ENCODE measurements at regions not wholly inside any gene's neighbourhood (a gene's known extent, or its start where the extent isn't known, plus 50 kb on each side); places are given as distances from the start of the nearest gene placed in this dataset.
A peak's percentile ranks its signal among the peaks of the same experiment; 100 is the strongest.

- peak; percentile 62 for DNase-seq
- Histone ChIP-seq H3K4me3 (no peak overlapping the region), H3K27me3 (no peaks in the 10 kb centered on the region), H3K4me1 (peaks cover 13% of the 10 kb centered on the region), H3K36me3 (no peaks in the 10 kb centered on the region), H3K27ac (no peak overlapping the region), H3K9ac (ENCODE audit: low read depth in 2 of 2, low read length in 2 of 2) (no peak overlapping the region), H3K9me3 (no peaks in the 10 kb centered on the region)
- intact Hi-C loops (cut with DNase I): no loop called here
- TF ChIP-seq CTCF (IDR thresholded peaks at IDR 0.05): no peak
These were observed 89.3 kb upstream of the KLF3 start for GRCh38 chr4:38574559-38575333.

GRCh38 chr4:38576767-38577166 lies 87.2 kb upstream of the KLF3 start:
- no peaks in the 10 kb centered on the region for H3K36me3 ChIP-seq
- intact Hi-C loops (cut with DNase I): no loop called here
- no peak overlapping the region for H3K9ac ChIP-seq (ENCODE audit: low read depth in 2 of 2, low read length in 2 of 2)
- H3K4me1 ChIP-seq: peaks cover 9% of the 10 kb centered on the region
- no peaks in the 10 kb centered on the region for H3K27me3 ChIP-seq
- no peak for DNase-seq
- no peak overlapping the region for H3K27ac ChIP-seq
- H3K4me3 ChIP-seq: no peak overlapping the region
- no peaks in the 10 kb centered on the region for H3K9me3 ChIP-seq
- TF ChIP-seq CTCF (IDR thresholded peaks at IDR 0.05): no peak

- no peaks in the 10 kb centered on the region for H3K36me3 ChIP-seq
- no peak for TF ChIP-seq CTCF (IDR thresholded peaks at IDR 0.05)
- H3K9me3 ChIP-seq: no peaks in the 10 kb centered on the region
- DNase-seq: no peak
- no peaks in the 10 kb centered on the region for H3K27me3 ChIP-seq
- no peak overlapping the region for H3K27ac ChIP-seq
- no peak overlapping the region for H3K4me3 ChIP-seq
- H3K4me1 ChIP-seq: peaks cover 9% of the 10 kb centered on the region
- no peak overlapping the region for H3K9ac ChIP-seq (ENCODE audit: low read depth in 2 of 2, low read length in 2 of 2)
- intact Hi-C loops (cut with DNase I): no loop called here
These were observed 86.5 kb upstream of the KLF3 start for GRCh38 chr4:38577462-38577861.

GRCh38 chr4:38581426-38582106 lies 82.4 kb upstream of the KLF3 start:
- Histone ChIP-seq H3K9ac (ENCODE audit: low read depth in 2 of 2, low read length in 2 of 2) (no peak overlapping the region), H3K27me3 (no peaks in the 10 kb centered on the region), H3K27ac (no peak overlapping the region), H3K4me1 (no peaks in the 10 kb centered on the region), H3K9me3 (no peaks in the 10 kb centered on the region), H3K4me3 (no peak overlapping the region), H3K36me3 (no peaks in the 10 kb centered on the region)
- no peak for TF ChIP-seq CTCF (IDR thresholded peaks at IDR 0.05)
- DNase-seq: no peak
- intact Hi-C loops (cut with DNase I): no loop called here

GRCh38 chr4:38582445-38582844 lies 81.6 kb upstream of the KLF3 start:
- intact Hi-C loops (cut with DNase I): no loop called here

More at GRCh38 chr4:38582445-38582844, 81.6 kb upstream of the KLF3 start:
- Histone ChIP-seq H3K4me3 (no peak overlapping the region), H3K4me1 (no peaks in the 10 kb centered on the region), H3K27ac (no peak overlapping the region), H3K27me3 (no peaks in the 10 kb centered on the region), H3K9me3 (no peaks in the 10 kb centered on the region), H3K36me3 (no peaks in the 10 kb centered on the region), H3K9ac (ENCODE audit: low read depth in 2 of 2, low read length in 2 of 2) (no peak overlapping the region)
- TF ChIP-seq CTCF (IDR thresholded peaks at IDR 0.05): no peak
- DNase-seq: no peak

Measured in colonic mucosa (tissue), 4 donors.